ENCODE measurements at regions not wholly inside any gene's neighbourhood (a gene's known extent, or its start where the extent isn't known, plus 50 kb on each side); places are given as distances from the start of the nearest gene placed in this dataset.

- Histone ChIP-seq H3K27me3 (ENCODE audit: control insufficient read depth, insufficient read depth, low read length) (no peaks in the 10 kb centered on the region), H3K4me1 (ENCODE audit: control insufficient read depth, insufficient read depth, low read length) (peaks cover 2% of the 10 kb centered on the region; the same call in 1 of the 2 replicates), H3K27ac (ENCODE audit: low read length) (no peak overlapping the region), H3K4me3 (ENCODE audit: low read length) (no peak overlapping the region), H3K36me3 (ENCODE audit: control insufficient read depth, insufficient read depth, low read length) (no peaks in the 10 kb centered on the region), H3K9me3 (ENCODE audit: control insufficient read depth, insufficient read depth, low read length) (no peaks in the 10 kb centered on the region)
- no CpG with 5 or more reads among the region's 1 CpG for WGBS (ENCODE audit: insufficient coverage, insufficient read length)
- no peak for DNase-seq (ENCODE audit: low read depth, low spot score)
These were observed 225.6 kb upstream of the ATP11B start for GRCh38 chr3:182567700-182568099.

- no CpG with 5 or more reads among the region's 3 CpGs for WGBS (ENCODE audit: insufficient coverage, insufficient read length)
- Histone ChIP-seq H3K4me1 (ENCODE audit: control insufficient read depth, insufficient read depth, low read length) (peaks cover 2% of the 10 kb centered on the region; the same call in 1 of the 2 replicates), H3K36me3 (ENCODE audit: control insufficient read depth, insufficient read depth, low read length) (no peaks in the 10 kb centered on the region), H3K27me3 (ENCODE audit: control insufficient read depth, insufficient read depth, low read length) (no peaks in the 10 kb centered on the region), H3K4me3 (ENCODE audit: low read length) (no peak overlapping the region), H3K9me3 (ENCODE audit: control insufficient read depth, insufficient read depth, low read length) (no peaks in the 10 kb centered on the region), H3K27ac (ENCODE audit: low read length) (no peak overlapping the region)
- DNase-seq (ENCODE audit: low read depth, low spot score) = no peak
These were observed 225.0 kb upstream of the ATP11B start for GRCh38 chr3:182568261-182568660.

- WGBS (ENCODE audit: insufficient coverage, insufficient read length) = no CpG with 5 or more reads among the region's 3 CpGs
- Histone ChIP-seq H3K4me1 (ENCODE audit: control insufficient read depth, insufficient read depth, low read length) (peaks cover 2% of the 10 kb centered on the region; the same call in 1 of the 2 replicates), H3K27ac (ENCODE audit: low read length) (no peak overlapping the region), H3K27me3 (ENCODE audit: control insufficient read depth, insufficient read depth, low read length) (no peaks in the 10 kb centered on the region), H3K36me3 (ENCODE audit: control insufficient read depth, insufficient read depth, low read length) (no peaks in the 10 kb centered on the region), H3K9me3 (ENCODE audit: control insufficient read depth, insufficient read depth, low read length) (no peaks in the 10 kb centered on the region), H3K4me3 (ENCODE audit: low read length) (no peak overlapping the region)
- no peak for DNase-seq (ENCODE audit: low read depth, low spot score)
These were observed 224.4 kb upstream of the ATP11B start for GRCh38 chr3:182568876-182569275.

- no peak for DNase-seq (ENCODE audit: low read depth, low spot score)
- H3K4me3 ChIP-seq (ENCODE audit: low read length) = no peak overlapping the region
- H3K27me3 ChIP-seq (ENCODE audit: control insufficient read depth, insufficient read depth, low read length) = no peaks in the 10 kb centered on the region
- no CpG with 5 or more reads among the region's 3 CpGs for WGBS (ENCODE audit: insufficient coverage, insufficient read length)
- no peak overlapping the region for H3K27ac ChIP-seq (ENCODE audit: low read length)
- no peaks in the 10 kb centered on the region for H3K36me3 ChIP-seq (ENCODE audit: control insufficient read depth, insufficient read depth, low read length)
- H3K9me3 ChIP-seq (ENCODE audit: control insufficient read depth, insufficient read depth, low read length) = no peaks in the 10 kb centered on the region
- no peaks in the 10 kb centered on the region for H3K4me1 ChIP-seq (ENCODE audit: control insufficient read depth, insufficient read depth, low read length)
These were observed 222.2 kb upstream of the ATP11B start for GRCh38 chr3:182570946-182571594.

GRCh38 chr3:182575941-182576340 is 217.4 kb upstream of the ATP11B start:
- H3K27me3 ChIP-seq (ENCODE audit: control insufficient read depth, insufficient read depth, low read length) = no peaks in the 10 kb centered on the region
- WGBS (ENCODE audit: insufficient coverage, insufficient read length) = no CpG with 5 or more reads among the region's 2 CpGs
- no peaks in the 10 kb centered on the region for H3K9me3 ChIP-seq (ENCODE audit: control insufficient read depth, insufficient read depth, low read length)
- no peak overlapping the region for H3K27ac ChIP-seq (ENCODE audit: low read length)
- DNase-seq (ENCODE audit: low read depth, low spot score) = no peak
- no peaks in the 10 kb centered on the region for H3K4me1 ChIP-seq (ENCODE audit: control insufficient read depth, insufficient read depth, low read length)
- no peak overlapping the region for H3K4me3 ChIP-seq (ENCODE audit: low read length)
- H3K36me3 ChIP-seq (ENCODE audit: control insufficient read depth, insufficient read depth, low read length) = no peaks in the 10 kb centered on the region

GRCh38 chr3:182583545-182583944 is 209.8 kb upstream of the ATP11B start:
- WGBS (ENCODE audit: insufficient coverage, insufficient read length) = no CpG with 5 or more reads among the region's 4 CpGs
- H3K36me3 ChIP-seq (ENCODE audit: control insufficient read depth, insufficient read depth, low read length) = no peaks in the 10 kb centered on the region
- H3K4me3 ChIP-seq (ENCODE audit: low read length) = no peak overlapping the region
- H3K9me3 ChIP-seq (ENCODE audit: control insufficient read depth, insufficient read depth, low read length) = no peaks in the 10 kb centered on the region
- no peaks in the 10 kb centered on the region for H3K4me1 ChIP-seq (ENCODE audit: control insufficient read depth, insufficient read depth, low read length)
- no peak for DNase-seq (ENCODE audit: low read depth, low spot score)
- no peak overlapping the region for H3K27ac ChIP-seq (ENCODE audit: low read length)
- no peaks in the 10 kb centered on the region for H3K27me3 ChIP-seq (ENCODE audit: control insufficient read depth, insufficient read depth, low read length)

- WGBS (ENCODE audit: insufficient coverage, insufficient read length) = no CpG with 5 or more reads among the region's 2 CpGs
- H3K27me3 ChIP-seq (ENCODE audit: control insufficient read depth, insufficient read depth, low read length) = no peaks in the 10 kb centered on the region
- DNase-seq (ENCODE audit: low read depth, low spot score) = no peak
These were observed 207.7 kb upstream of the ATP11B start for GRCh38 chr3:182585532-182586150.

GRCh38 chr3:182592747-182593146 is 200.6 kb upstream of the ATP11B start:
- DNase-seq (ENCODE audit: low read depth, low spot score) = no peak
- Histone ChIP-seq H3K4me1 (ENCODE audit: control insufficient read depth, insufficient read depth, low read length) (no peaks in the 10 kb centered on the region), H3K27ac (ENCODE audit: low read length) (no peak overlapping the region), H3K36me3 (ENCODE audit: control insufficient read depth, insufficient read depth, low read length) (no peaks in the 10 kb centered on the region), H3K4me3 (ENCODE audit: low read length) (no peak overlapping the region), H3K27me3 (ENCODE audit: control insufficient read depth, insufficient read depth, low read length) (no peaks in the 10 kb centered on the region), H3K9me3 (ENCODE audit: control insufficient read depth, insufficient read depth, low read length) (no peaks in the 10 kb centered on the region)
- WGBS (ENCODE audit: insufficient coverage, insufficient read length) = no CpG with 5 or more reads among the region's 3 CpGs

More at GRCh38 chr3:182585532-182586150, 207.7 kb upstream of the ATP11B start:
- Histone ChIP-seq H3K4me1 (ENCODE audit: control insufficient read depth, insufficient read depth, low read length) (no peaks in the 10 kb centered on the region), H3K36me3 (ENCODE audit: control insufficient read depth, insufficient read depth, low read length) (no peaks in the 10 kb centered on the region), H3K27ac (ENCODE audit: low read length) (no peak overlapping the region), H3K4me3 (ENCODE audit: low read length) (no peak overlapping the region), H3K9me3 (ENCODE audit: control insufficient read depth, insufficient read depth, low read length) (no peaks in the 10 kb centered on the region)

- H3K27ac ChIP-seq (ENCODE audit: low read length) = no peak overlapping the region
- no peaks in the 10 kb centered on the region for H3K36me3 ChIP-seq (ENCODE audit: control insufficient read depth, insufficient read depth, low read length)
- no peak overlapping the region for H3K4me3 ChIP-seq (ENCODE audit: low read length)
- H3K9me3 ChIP-seq (ENCODE audit: control insufficient read depth, insufficient read depth, low read length) = no peaks in the 10 kb centered on the region
- no peaks in the 10 kb centered on the region for H3K27me3 ChIP-seq (ENCODE audit: control insufficient read depth, insufficient read depth, low read length)
- no CpG with 5 or more reads among the region's 17 CpGs for WGBS (ENCODE audit: insufficient coverage, insufficient read length)
- no peak for DNase-seq (ENCODE audit: low read depth, low spot score)
- no peaks in the 10 kb centered on the region for H3K4me1 ChIP-seq (ENCODE audit: control insufficient read depth, insufficient read depth, low read length)
These were observed 196.5 kb upstream of the ATP11B start for GRCh38 chr3:182596676-182597410.

GRCh38 chr3:182597621-182598041 is 195.7 kb upstream of the ATP11B start:
- WGBS (ENCODE audit: insufficient coverage, insufficient read length) = no CpG with 5 or more reads among the region's 3 CpGs
- DNase-seq (ENCODE audit: low read depth, low spot score) = no peak
- Histone ChIP-seq H3K9me3 (ENCODE audit: control insufficient read depth, insufficient read depth, low read length) (no peaks in the 10 kb centered on the region), H3K36me3 (ENCODE audit: control insufficient read depth, insufficient read depth, low read length) (no peaks in the 10 kb centered on the region), H3K27ac (ENCODE audit: low read length) (no peak overlapping the region), H3K4me1 (ENCODE audit: control insufficient read depth, insufficient read depth, low read length) (no peaks in the 10 kb centered on the region), H3K4me3 (ENCODE audit: low read length) (no peak overlapping the region), H3K27me3 (ENCODE audit: control insufficient read depth, insufficient read depth, low read length) (no peaks in the 10 kb centered on the region)

Measured in iPS DF 6.9 (cell line).